Progenitor cell of endocrine pancreas (in vitro differentiated cells): ENCODE measurements at regions not wholly inside any gene's neighbourhood (a gene's known extent, or its start where the extent isn't known, plus 50 kb on each side); places are given as distances from the start of the nearest gene placed in this dataset.

Source experiments
- DNase-seq: peaks from one replicate; pipeline ENCODE4 v3.0.0; 2021; ENCODE audit warnings: low spot score; ENCODE audit not compliant: unreplicated experiment
- H3K27ac Mint-ChIP-seq: 2 replicates; pipeline ENCODE4 v1.8.0; 2021; ENCODE audit warnings: mild to moderate bottlenecking, moderate library complexity, mixed read lengths
- H3K27me3 Mint-ChIP-seq: 2 replicates; pipeline ENCODE4 v1.8.0; 2021; ENCODE audit warnings: mixed read lengths
- H3K36me3 Mint-ChIP-seq: 2 replicates; pipeline ENCODE4 v1.8.0; 2022; ENCODE audit warnings: mixed read lengths; ENCODE audit not compliant: insufficient read depth
- H3K4me1 Mint-ChIP-seq: 2 replicates; pipeline ENCODE4 v1.8.0; 2021; ENCODE audit warnings: low read depth, mixed read lengths
- H3K4me3 Mint-ChIP-seq: 2 replicates; pipeline ENCODE4 v1.8.0; 2021; ENCODE audit warnings: low read depth, mild to moderate bottlenecking, moderate library complexity, mixed read lengths
- H3K9me3 Mint-ChIP-seq: 2 replicates; pipeline ENCODE4 v1.8.0; 2021; ENCODE audit warnings: low read depth, mixed read lengths
- CTCF ChIP-seq: fragments of 200-600 bp; sonication (generic); IDR thresholded peaks from one replicate; pipeline ENCODE4 v1.5.0; 2021; ENCODE audit warnings: antibody characterized with exemption, mild to moderate bottlenecking; ENCODE audit not compliant: unreplicated experiment

DNA sequence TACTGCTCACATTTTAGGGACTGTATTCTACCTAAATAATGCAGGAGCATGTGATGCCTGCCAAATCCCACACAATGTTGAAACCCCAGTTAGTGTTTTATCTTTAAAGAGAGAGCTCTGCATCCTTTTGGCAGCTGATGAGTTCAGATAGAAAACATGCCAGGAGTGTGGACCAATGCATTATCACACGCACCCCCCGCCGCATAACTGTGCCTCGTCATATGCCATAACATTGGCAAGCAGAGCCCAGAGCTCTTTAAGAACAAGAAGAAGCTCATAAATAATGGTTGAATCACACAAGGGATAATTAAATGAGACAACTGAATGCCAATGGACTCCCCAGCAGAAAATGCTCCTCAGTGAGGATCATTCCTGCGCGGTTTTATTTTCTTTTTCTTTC, 52.8 kb upstream of the RORB start:
- H3K27me3 Mint-ChIP-seq = no peaks in the 10 kb centered on the region
- H3K27ac Mint-ChIP-seq = no peak overlapping the region
- H3K4me1 Mint-ChIP-seq = no peaks in the 10 kb centered on the region
- no peaks in the 10 kb centered on the region for H3K9me3 Mint-ChIP-seq
- no peak for TF ChIP-seq CTCF
- DNase-seq = no peak
- no peak overlapping the region for H3K4me3 Mint-ChIP-seq
- no peaks in the 10 kb centered on the region for H3K36me3 Mint-ChIP-seq
